ENCODE measurements at regions not wholly inside any gene's neighbourhood (a gene's known extent, or its start where the extent isn't known, plus 50 kb on each side); places are given as distances from the start of the nearest gene placed in this dataset.

DNA sequence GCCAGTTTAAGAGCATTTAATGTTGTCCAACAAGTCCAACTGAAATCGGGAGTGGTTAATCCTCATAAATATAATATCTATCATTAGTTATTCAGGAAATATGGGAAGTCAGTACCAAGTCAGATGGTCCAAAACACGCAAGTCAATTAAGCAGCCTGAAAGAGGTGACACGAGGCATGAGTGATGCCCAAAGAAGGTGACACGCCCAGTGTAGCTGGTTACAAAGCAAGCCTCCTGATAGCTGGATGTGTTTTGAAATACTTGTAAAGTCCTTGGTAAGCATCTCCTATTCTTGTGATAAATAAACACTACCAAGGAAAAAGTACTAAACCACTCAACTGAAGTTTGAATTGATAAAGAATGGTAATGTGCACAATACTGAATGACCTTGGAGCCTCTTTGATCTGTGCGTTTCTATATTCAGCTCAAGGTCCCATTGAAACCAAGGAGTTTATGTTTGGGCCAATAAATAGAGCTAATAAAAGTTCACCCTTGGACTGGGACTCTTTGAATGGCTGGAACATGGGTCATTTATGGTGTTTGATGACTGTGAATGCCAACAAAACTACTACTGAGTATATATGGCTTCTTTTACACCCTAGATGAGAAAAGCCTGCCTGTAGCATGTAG, 93.2 kb upstream of the KLF3 start:
- no peak for DNase-seq (ENCODE audit: low read depth)
- TF ChIP-seq, protein P1, sequence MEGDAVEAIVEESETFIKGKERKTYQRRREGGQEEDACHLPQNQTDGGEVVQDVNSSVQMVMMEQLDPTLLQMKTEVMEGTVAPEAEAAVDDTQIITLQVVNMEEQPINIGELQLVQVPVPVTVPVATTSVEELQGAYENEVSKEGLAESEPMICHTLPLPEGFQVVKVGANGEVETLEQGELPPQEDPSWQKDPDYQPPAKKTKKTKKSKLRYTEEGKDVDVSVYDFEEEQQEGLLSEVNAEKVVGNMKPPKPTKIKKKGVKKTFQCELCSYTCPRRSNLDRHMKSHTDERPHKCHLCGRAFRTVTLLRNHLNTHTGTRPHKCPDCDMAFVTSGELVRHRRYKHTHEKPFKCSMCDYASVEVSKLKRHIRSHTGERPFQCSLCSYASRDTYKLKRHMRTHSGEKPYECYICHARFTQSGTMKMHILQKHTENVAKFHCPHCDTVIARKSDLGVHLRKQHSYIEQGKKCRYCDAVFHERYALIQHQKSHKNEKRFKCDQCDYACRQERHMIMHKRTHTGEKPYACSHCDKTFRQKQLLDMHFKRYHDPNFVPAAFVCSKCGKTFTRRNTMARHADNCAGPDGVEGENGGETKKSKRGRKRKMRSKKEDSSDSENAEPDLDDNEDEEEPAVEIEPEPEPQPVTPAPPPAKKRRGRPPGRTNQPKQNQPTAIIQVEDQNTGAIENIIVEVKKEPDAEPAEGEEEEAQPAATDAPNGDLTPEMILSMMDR (conservative IDR thresholded peaks at IDR 0.05; ENCODE audit: low read length): no peak
- no peak overlapping the region for H3K4me3 ChIP-seq (ENCODE audit: low read length)

DNA sequence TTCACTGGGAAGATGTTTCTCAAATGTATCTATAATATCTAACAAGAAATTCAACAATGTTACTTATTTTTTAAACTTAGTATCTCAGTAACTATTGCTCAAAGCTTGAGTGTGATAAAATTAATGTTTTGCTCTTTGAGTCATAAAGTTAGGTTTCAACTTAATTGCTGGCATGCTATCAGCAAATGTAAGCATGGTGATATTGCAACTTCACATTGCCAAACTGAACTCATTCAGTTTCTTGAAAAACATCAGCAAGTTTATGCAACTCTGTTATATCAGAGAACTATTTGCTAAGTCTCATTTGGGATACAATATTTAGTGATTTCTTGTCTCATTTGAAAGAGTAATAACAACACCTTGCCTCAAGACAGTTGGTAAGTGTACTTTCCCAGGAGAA, 91.2 kb upstream of the KLF3 start:
- TF ChIP-seq, protein P1 (conservative IDR thresholded peaks at IDR 0.05; ENCODE audit: low read length): no peak

DNA sequence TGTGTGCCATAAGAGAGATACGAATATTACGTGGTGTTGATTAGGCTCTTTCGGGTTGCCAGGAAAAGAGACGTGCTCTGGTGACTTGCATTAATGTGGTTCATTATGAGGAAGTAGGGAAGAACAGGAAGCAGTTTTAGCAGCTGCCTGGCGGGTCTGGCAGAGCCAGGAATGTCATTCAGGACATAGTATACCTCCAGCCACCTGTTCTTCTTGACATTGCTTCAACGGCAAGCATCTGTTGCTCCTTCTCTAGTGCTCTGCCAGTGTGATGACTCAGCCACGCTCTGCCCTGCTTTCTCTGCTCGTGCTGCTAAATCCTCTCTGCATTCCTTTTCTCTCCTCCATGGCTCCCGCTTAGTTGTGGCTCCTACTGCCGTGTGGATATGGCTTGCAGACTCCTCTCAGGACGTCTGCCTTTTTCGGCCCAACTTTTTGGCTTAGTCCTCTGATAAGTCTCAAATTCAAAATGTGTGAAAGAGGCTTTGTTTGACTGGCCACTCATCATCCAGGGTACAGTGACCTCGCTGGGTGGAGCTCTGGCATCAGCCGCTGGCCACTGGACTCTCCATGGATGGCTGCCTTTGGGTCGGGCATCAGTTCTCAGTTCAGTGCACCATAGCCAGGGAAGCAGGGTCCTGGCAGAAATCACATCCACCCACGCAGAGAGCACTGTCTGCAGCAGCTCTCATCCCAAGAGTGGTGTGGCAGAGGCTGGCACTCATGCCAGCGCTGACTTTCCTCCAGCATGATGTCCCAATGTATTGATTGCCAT, 89.3 kb upstream of the KLF3 start:
- TF ChIP-seq, protein P1 (conservative IDR thresholded peaks at IDR 0.05; ENCODE audit: low read length): no peak
- DNase-seq (ENCODE audit: low read depth): no peak
- H3K4me3 ChIP-seq (ENCODE audit: low read length): no peak overlapping the region

More for the DNA sequence above, 91.2 kb upstream of the KLF3 start:
- DNase-seq (ENCODE audit: low read depth): no peak
- H3K4me3 ChIP-seq (ENCODE audit: low read length): no peak overlapping the region

DNA sequence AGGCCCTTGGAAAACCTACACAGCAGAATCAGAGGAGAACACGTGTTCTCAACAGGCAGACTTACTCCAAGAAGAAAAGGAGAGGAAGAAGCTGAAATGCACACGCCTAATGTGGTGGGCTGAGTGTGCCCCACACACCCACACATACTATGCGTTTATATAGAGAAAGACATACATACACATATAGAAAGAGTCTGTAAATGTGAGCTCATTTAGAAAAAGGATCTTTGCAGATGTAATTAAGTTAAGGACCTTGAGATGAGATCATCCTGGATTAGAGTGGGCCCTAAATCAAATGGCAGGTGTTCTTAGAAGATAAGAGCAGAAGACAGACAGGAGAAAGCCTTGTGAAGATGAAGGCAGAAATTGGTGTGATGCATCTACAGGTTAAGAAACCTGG, 87.2 kb upstream of the KLF3 start:
- H3K4me3 ChIP-seq (ENCODE audit: low read length): no peak overlapping the region
- no peak for DNase-seq (ENCODE audit: low read depth)
- TF ChIP-seq, protein P1 (conservative IDR thresholded peaks at IDR 0.05; ENCODE audit: low read length): no peak

DNA sequence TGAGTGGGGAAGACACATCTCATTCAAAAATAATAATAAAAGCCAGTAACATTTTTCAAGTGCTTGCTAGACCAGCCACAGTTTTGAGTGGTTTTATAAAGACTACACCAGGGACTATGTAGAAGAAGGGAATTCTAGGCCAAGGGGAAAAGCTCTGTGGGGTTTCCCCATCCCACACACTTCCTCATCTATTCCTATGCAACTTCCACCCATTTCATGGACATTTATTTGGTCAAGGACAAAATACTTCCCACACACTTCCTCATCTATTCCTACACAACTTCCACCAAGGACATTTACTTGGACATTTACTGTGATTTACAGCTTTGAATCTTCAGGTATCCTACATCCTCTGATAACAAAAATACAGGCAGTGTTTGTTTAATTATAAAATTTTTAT, 86.5 kb upstream of the KLF3 start:
- DNase-seq (ENCODE audit: low read depth): no peak
- H3K4me3 ChIP-seq (ENCODE audit: low read length): no peak overlapping the region
- TF ChIP-seq, protein P1 (conservative IDR thresholded peaks at IDR 0.05; ENCODE audit: low read length): no peak

DNA sequence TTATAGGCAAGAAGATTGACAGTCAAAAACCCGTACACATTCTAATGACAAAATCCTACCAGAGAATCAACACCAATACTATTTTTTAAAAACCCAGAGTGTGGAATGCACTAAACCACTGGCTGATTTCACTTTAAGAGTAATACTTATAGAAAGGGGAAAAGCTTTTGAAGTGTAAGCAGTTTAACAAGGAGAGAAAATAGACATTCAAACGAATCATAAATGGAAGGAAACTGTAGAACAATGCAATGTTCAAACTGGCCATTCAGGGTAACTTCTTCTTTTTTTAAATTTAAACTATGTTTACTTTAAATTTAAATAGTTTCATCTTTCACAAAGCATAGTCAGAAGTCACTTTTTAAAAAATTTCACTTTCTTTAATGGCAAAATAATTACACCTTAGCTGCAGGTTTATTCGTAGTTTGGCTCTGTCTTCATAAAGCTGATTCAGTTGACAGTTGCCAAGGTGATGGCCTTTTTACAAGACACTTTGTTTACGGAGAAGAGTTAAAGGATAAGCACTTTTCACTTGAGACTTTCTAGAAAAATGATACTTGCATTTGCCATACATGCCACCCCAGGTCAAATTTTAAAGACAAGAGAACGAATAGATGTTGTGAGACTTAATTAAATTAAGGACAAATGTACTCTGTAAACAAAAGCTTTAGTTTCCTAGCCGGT, 82.4 kb upstream of the KLF3 start:
- no peak overlapping the region for H3K4me3 ChIP-seq (ENCODE audit: low read length)
- TF ChIP-seq, protein P1 (conservative IDR thresholded peaks at IDR 0.05; ENCODE audit: low read length): no peak
- DNase-seq (ENCODE audit: low read depth): no peak

All from AG10803 (cell line).